Hepatocyte (in vitro differentiated cells): ENCODE measurements at regions not wholly inside any gene's neighbourhood (a gene's known extent, or its start where the extent isn't known, plus 50 kb on each side); places are given as distances from the start of the nearest gene placed in this dataset.
"Not testable (repeated sequence)": the region's sequence is repeated elsewhere in the genome, so short reads cannot be mapped to it uniquely, and the experiment has no call there.

Experiments
- DNase-seq: peaks from one replicate; pipeline ENCODE4 v3.0.0-alpha.2; 2016; ENCODE audit warnings: low spot score
- H2AFZ ChIP-seq: fragments of 200-600 bp; sonication (generic); 2 replicates; pipeline ENCODE4 v1.6.0; 2016; ENCODE audit warnings: antibody characterized with exemption, mild to moderate bottlenecking
- H3K27ac ChIP-seq: fragments of 200-600 bp; sonication (generic); 2 replicates; pipeline ENCODE4 v1.5.1; 2016; ENCODE audit warnings: mild to moderate bottlenecking
- H3K27me3 ChIP-seq: fragments of 200-600 bp; sonication (generic); 2 replicates; pipeline ENCODE4 v1.6.1; 2016
- H3K36me3 ChIP-seq: fragments of 200-600 bp; sonication (generic); replicated peaks from 2 replicates; pipeline ENCODE4 v1.5.1; 2016; ENCODE audit warnings: low read depth; ENCODE audit not compliant: insufficient read depth
- H3K4me1 ChIP-seq: fragments of 200-600 bp; sonication (generic); 2 replicates; pipeline ENCODE4 v1.5.1; 2016; ENCODE audit warnings: mild to moderate bottlenecking, moderate library complexity; ENCODE audit not compliant: insufficient read depth
- H3K4me2 ChIP-seq: fragments of 200-600 bp; sonication (generic); 2 replicates; pipeline ENCODE4 v1.6.0; 2016
- H3K4me3 ChIP-seq: fragments of 200-600 bp; sonication (generic); 2 replicates; pipeline ENCODE4 v1.5.1; 2016; ENCODE audit warnings: mild to moderate bottlenecking
- H3K79me2 ChIP-seq: fragments of 200-600 bp; sonication (generic); 2 replicates; pipeline ENCODE4 v1.6.0; 2017; ENCODE audit warnings: mild to moderate bottlenecking
- H3K9me2 ChIP-seq: fragments of 200-600 bp; sonication (generic); replicated peaks from 2 replicates; pipeline ENCODE4 v1.6.0; 2017; ENCODE audit warnings: mild to moderate bottlenecking; ENCODE audit not compliant: insufficient read depth
- H3K9me3 ChIP-seq: fragments of 200-600 bp; sonication (generic); 2 replicates; pipeline ENCODE4 v1.5.1; 2016; ENCODE audit warnings: low read depth, mild to moderate bottlenecking
- H4K20me1 ChIP-seq: fragments of 200-600 bp; sonication (generic); 2 replicates; pipeline ENCODE4 v1.6.0; 2016; ENCODE audit warnings: mild to moderate bottlenecking; ENCODE audit not compliant: insufficient read depth, poor library complexity, severe bottlenecking
- EZH2 ChIP-seq: fragments of 200-600 bp; sonication (generic); IDR thresholded peaks from 2 replicates; pipeline ENCODE4 v1.6.1; 2016; ENCODE audit warnings: antibody characterized with exemption, mild to moderate bottlenecking, borderline replicate concordance
- EZH2phosphoT487 ChIP-seq: fragments of 200-600 bp; sonication (generic); IDR thresholded peaks from one replicate; pipeline ENCODE4 v1.6.1; 2018; ENCODE audit warnings: antibody characterized with exemption, mild to moderate bottlenecking, low read depth, moderate library complexity; ENCODE audit not compliant: unreplicated experiment, severe bottlenecking
- WGBS: methylation state at CpG from one replicate; pipeline ENCODE4 v1.1.6; 2016; ENCODE audit warnings: low lambda C conversion rate; ENCODE audit errors: missing lambda C conversion rate; 5-methylcytosine and 5-hydroxymethylcytosine counted together
- TF ChIP-seq, protein P1 (sequence below): fragments of 200-600 bp; sonication (generic); IDR thresholded peaks from 2 replicates; pipeline ENCODE4 v1.5.1; 2016; ENCODE audit warnings: antibody characterized with exemption, mild to moderate bottlenecking; ENCODE audit not compliant: poor library complexity

DNA sequence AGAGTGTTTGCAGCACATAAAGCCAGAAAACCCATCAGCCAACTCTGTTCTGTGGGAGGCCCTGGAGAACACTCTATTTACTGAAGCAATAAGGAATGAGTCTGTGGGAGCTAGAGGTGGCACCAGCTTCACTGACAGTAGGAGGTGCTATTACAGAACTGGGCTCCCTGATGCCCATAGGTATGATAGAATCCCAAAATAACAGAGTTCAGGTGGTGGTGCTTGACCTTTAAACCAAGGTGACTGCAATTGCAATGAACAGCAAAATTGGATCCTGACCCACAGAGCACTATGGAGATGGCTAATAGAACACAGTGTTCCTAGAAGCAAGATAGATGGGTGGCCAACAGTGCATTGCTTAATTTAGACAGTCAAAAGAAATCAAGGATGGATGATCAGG, 95.4 kb upstream of the RNU6-1 start:
- no peaks in the 10 kb centered on the region for H3K79me2 ChIP-seq
- no peaks in the 10 kb centered on the region for H3K36me3 ChIP-seq
- no peaks in the 10 kb centered on the region for H3K9me3 ChIP-seq
- DNase-seq = no peak
- H4K20me1 ChIP-seq = no peaks in the 10 kb centered on the region
- H3K27ac ChIP-seq = no peak overlapping the region
- H3K9me2 ChIP-seq = no peaks in the 10 kb centered on the region
- H3K4me1 ChIP-seq = peaks cover 15% of the 10 kb centered on the region
- no peaks in the 10 kb centered on the region for H3K27me3 ChIP-seq
- H2AFZ ChIP-seq = no peak overlapping the region
- H3K4me2 ChIP-seq = no peak overlapping the region
- TF ChIP-seq, protein P1, sequence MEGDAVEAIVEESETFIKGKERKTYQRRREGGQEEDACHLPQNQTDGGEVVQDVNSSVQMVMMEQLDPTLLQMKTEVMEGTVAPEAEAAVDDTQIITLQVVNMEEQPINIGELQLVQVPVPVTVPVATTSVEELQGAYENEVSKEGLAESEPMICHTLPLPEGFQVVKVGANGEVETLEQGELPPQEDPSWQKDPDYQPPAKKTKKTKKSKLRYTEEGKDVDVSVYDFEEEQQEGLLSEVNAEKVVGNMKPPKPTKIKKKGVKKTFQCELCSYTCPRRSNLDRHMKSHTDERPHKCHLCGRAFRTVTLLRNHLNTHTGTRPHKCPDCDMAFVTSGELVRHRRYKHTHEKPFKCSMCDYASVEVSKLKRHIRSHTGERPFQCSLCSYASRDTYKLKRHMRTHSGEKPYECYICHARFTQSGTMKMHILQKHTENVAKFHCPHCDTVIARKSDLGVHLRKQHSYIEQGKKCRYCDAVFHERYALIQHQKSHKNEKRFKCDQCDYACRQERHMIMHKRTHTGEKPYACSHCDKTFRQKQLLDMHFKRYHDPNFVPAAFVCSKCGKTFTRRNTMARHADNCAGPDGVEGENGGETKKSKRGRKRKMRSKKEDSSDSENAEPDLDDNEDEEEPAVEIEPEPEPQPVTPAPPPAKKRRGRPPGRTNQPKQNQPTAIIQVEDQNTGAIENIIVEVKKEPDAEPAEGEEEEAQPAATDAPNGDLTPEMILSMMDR = no peak
- no peak for TF ChIP-seq EZH2phosphoT487
- no peak for TF ChIP-seq EZH2
- no peak overlapping the region for H3K4me3 ChIP-seq

DNA sequence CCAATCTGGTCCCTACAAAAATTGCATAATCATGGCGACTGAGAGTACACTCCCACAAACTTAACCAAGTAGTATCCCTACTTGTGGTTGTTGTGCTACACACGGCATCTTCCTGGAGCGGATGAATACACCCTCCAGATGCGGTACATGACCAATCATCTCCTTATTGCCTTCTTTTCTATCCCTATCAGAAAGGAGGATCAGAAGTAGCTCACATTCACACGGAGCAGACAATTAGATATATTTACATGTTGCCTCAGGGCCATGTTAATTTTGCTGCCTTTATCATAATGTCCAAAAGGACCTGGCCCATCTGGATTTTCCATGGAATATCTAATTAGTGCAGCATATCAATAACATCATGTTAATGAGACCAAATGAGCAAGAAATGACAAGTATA, 96.4 kb upstream of the RNU6-1 start:
- 89% methylated on average over 5 of the region's 5 CpGs for WGBS
- H3K36me3 ChIP-seq = no peaks in the 10 kb centered on the region
- peaks cover 18% of the 10 kb centered on the region for H3K4me1 ChIP-seq
- H3K4me3 ChIP-seq = no peak overlapping the region
- no peak overlapping the region for H3K27ac ChIP-seq
- no peak overlapping the region for H3K4me2 ChIP-seq
- no peak for DNase-seq
- H2AFZ ChIP-seq = no peak overlapping the region
- H3K79me2 ChIP-seq = no peaks in the 10 kb centered on the region
- H4K20me1 ChIP-seq = no peaks in the 10 kb centered on the region
- no peak for TF ChIP-seq EZH2
- TF ChIP-seq, protein P1 = no peak
- TF ChIP-seq EZH2phosphoT487 = no peak
- no peaks in the 10 kb centered on the region for H3K27me3 ChIP-seq
- no peaks in the 10 kb centered on the region for H3K9me3 ChIP-seq
- H3K9me2 ChIP-seq = no peaks in the 10 kb centered on the region

DNA sequence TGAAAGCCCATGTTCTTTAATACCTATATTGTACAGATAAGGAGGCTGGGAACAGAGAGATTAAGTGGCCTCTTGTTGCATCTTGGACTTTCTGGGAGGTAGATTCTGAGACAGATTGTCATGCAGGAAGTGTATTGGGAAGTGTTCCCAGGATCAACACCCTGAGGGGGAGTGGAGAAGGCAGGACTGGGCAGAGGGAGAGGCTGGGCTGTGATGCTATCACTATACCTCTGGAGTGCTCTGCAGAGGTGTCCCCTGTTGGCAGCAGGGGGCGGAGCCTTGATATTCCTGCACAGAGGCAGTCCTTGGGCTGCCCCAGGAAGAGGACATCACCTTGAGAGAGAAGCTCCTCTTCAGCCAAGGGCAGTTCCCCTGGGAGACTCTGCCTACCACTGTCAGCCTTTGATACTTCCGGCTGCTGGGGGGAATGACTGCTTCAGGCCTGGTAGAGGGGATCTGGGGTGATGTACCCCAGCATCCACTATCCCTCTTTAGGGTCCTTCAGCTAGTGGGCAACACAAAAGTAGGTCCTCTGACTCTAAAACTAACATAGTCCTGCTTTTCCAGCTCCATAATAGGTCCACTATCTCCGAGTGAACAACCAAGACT, 97.4 kb upstream of the RNU6-1 start:
- Histone ChIP-seq H3K4me1 (peaks cover 23% of the 10 kb centered on the region), H3K9me3 (no peaks in the 10 kb centered on the region), H3K27ac (no peak overlapping the region), H2AFZ (no peak overlapping the region), H3K4me2 (no peak overlapping the region), H3K4me3 (no peak overlapping the region), H3K36me3 (no peaks in the 10 kb centered on the region), H4K20me1 (no peaks in the 10 kb centered on the region), H3K79me2 (no peaks in the 10 kb centered on the region), H3K27me3 (no peaks in the 10 kb centered on the region), H3K9me2 (no peaks in the 10 kb centered on the region)
- 90% methylated on average over 3 of the region's 3 CpGs for WGBS
- DNase-seq = no peak
- TF ChIP-seq, protein P1 = no peak
- no peak for TF ChIP-seq EZH2phosphoT487
- TF ChIP-seq EZH2 = no peak

DNA sequence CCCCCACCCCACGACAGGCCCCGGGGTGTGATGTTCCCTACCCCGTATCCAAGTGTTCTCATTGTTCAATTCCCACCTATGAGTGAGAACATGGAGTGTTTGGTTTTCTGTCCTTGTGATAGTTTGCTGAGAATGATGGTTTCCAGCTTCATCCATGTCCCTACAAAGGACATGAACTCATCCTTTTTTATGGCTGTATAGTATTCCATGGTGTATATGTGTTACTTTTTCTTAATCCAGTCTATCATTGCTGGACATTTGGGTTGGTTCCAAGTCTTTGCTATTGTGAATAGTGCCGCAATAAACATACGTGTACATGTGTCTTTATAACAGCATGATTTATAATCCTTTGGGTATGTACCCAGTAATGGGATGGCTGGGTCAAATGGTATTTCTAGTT, 99.3 kb upstream of the RNU6-1 start:
- H3K9me3 ChIP-seq, H2AFZ ChIP-seq, H3K9me2 ChIP-seq, H3K79me2 ChIP-seq, H3K4me2 ChIP-seq, DNase-seq, H4K20me1 ChIP-seq, H3K27me3 ChIP-seq, H3K36me3 ChIP-seq, H3K4me3 ChIP-seq, H3K27ac ChIP-seq: not testable (repeated sequence)
- 98% methylated on average over 5 of the region's 5 CpGs for WGBS
- peaks cover 24% of the 10 kb centered on the region for H3K4me1 ChIP-seq

DNA sequence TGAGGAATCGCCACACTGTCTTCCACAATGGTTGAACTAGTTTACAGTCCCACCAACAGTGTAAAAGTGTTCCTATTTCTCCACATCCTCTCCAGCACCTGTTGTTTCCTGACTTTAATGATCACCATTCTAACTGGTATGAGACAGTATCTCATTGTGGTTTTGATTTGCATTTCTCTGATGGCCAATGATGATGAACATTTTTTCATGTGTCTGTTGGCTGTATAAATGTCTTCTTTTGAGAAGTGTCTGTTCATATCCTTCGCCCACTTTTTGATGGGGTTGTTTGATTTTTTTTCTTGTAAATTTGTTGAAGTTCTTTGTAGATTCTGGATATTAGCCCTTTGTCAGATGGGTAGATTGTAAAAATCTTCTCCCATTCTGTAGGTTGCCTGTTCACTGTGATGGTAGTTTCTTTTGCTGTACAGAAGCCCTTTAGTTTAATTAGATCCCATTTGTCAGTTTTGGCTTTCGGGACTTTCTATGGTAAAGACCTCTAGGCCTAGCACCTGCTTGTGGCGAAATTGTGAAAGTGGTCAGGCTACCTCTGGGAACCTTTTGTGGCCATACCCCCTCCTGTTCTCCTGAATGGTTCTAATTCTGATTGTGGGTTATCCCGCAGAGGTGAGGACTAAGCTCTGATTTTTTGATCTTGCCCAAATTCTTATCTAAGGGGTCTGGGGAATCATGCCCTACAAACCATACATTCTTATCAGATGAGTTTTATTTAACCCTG, 99.9 kb upstream of the RNU6-1 start:
- H3K4me3 ChIP-seq, H3K4me2 ChIP-seq, H4K20me1 ChIP-seq, H3K79me2 ChIP-seq, DNase-seq, H3K36me3 ChIP-seq, H3K9me3 ChIP-seq, H3K9me2 ChIP-seq, H2AFZ ChIP-seq, H3K27me3 ChIP-seq: not testable (repeated sequence)
- Histone ChIP-seq H3K27ac (peak overlapping the region; percentile 41), H3K4me1 (peaks cover 28% of the 10 kb centered on the region)
- WGBS = 75% methylated on average over 5 of the region's 5 CpGs
